Colon (tissue), 2 donors: ENCODE measurements at regions not wholly inside any gene's neighbourhood (a gene's known extent, or its start where the extent isn't known, plus 50 kb on each side); places are given as distances from the start of the nearest gene placed in this dataset.
"Not testable (repeated sequence)": the region's sequence is repeated elsewhere in the genome, so short reads cannot be mapped to it uniquely, and the experiment has no call there.

ENCODE experiments used
- FAIRE-seq: peaks from 2 replicates; lab custom pipeline; 2012; peaks lifted over from hg19 to GRCh38; lab: Jason Lieb, UNC
- donor health status: control.
- donor health status: control.

DNA sequence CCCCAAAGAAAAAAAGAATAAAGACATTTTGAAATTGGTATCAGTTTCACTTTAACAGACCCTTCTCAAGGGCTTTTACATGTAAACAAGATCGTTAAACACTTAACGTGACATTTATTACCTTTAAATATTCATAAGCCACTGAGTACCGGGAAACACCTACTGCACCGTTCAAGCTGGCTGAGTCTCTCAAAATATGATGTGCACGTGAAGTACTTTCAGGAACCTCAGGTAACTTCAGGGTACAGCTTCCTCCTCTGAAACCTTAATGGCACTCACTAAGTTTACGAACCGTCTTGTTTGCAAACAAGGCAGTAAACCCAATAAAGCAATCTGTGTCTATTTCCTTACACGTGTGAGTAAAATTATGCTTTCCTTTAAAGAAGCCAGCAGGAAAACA is 105.5 kb upstream of the TENM4 start:
- FAIRE-seq, result no peak

DNA sequence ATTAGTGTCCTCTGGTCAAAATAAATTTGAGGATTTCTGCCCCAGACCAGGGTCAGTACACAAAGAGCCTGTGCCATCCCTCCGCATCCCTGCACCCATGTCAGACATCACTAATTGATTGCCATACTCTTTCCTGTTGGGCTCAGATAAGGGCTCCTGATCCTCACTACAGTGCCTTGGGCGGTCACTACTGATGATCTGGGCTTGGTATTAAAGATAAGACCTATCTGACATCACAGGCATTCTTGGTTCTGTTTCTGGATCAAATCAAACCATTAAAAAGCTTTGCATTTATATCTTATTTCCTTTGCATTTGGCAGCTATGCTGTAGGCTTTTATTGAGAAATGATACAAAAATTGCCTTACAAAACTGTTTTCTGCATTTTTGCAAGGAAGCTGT is 103.5 kb upstream of the TENM4 start:
- FAIRE-seq, result no peak

DNA sequence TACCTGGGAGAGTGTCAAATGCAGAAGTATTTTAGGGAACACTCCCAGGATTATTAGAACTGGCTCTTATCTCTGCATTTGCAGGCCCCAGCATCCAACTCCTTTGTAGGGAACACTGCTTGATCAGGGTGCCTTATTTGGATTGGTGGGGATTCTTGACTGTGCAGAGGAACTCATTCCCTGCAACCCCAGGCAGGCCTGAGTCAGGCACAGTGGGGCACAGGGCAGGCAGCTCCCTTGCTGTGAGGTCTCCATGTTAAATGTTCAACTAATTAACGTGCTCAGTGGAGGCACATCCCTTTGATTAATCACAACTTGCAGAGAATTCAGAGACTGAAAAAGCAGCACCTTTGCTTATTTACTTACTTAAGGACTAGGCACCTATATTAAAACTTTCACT is 102.3 kb upstream of the TENM4 start:
- FAIRE-seq, result no peak

DNA sequence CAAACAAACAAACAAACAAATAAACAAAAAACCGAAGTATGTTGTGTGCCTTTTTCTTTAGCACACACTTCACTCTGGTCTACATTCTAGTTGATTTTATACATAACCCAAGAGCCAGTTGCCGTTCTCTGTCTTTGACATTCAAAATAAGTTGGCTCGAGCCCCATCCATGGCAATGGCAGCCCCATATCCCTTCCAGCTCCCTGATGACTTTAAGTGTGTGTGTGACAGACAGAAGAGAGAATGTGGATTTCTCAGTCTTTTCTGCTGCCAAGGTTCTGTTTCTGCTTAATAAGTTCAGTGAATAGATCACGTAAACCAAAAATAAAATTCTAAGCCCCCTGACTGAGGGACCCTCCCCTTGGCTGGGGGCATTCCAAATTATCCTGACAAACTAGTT is 100.6 kb upstream of the TENM4 start:
- no peak for FAIRE-seq

DNA sequence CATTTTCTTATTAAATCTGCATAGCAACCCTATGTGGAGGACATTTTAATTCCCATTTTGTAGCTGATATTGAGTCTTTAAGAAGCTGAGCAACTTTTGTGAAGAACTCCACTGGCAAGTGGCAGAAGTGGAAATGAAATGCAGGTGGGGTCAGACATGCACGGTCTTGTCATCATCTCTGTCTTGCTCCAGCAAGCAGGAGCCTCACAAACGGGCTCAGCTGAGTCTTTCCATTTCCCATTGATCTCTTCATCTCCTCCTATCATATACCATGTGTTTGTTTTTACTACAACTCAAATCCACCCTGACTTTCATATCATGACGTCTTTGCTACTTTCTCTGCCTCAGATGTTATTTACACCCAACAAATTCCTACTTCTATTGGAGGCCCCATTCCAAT is 97.9 kb upstream of the TENM4 start:
- FAIRE-seq, result no peak

DNA sequence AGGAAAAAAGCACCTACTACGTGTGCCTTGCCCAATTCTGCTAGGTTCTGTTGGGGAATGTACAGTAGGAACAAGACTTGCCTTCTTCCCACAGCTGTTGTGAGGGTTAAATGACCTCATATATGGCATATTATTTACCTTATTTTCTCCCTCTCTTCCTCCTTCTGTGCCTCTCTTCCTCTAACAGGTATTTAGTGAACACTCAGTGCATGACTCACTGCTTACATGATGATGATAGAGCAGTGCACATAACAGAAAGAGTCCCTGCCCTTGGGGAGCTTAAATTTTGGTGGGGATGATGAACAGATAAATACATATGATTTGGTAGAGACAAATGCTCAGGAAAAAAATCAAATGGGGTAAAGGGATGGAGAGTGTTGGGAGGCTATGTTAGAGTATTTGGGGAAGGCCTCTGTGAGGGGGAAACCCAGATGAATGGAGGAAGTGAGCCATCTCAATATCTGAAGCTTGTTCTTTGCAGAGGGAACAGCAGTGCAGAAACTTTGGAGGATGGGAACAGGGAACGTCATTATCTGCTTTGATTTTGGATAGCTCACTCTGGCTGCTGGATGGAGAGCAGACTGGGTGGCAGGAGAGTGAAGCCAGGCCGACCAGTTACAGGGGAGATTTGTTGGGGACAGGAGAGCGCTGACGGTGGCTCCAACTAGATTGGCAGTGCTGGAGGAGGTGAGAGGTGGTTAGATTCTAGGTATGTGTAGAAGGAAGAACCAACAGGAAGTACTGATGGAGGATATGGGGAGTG is 95.5 kb upstream of the TENM4 start:
- no peak for FAIRE-seq

DNA sequence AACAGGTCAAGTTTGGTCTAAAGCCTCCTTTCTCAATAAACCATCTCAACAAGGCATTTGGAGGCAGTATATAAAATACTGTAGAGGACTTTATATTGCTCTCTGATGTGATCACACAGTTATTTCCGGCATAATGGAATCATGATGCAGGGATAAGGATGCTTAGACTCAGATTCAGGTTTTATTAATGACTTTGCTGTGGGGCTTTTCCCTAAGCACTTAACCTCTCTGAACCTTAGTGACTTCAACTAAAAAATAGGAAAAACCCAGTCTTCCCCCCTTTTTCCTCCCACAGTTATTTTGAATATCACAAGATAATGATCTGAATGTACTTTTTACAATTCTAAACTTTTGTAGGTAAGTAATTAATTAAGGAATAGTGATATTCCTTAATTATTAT is 94.8 kb upstream of the TENM4 start:
- FAIRE-seq, result no peak

DNA sequence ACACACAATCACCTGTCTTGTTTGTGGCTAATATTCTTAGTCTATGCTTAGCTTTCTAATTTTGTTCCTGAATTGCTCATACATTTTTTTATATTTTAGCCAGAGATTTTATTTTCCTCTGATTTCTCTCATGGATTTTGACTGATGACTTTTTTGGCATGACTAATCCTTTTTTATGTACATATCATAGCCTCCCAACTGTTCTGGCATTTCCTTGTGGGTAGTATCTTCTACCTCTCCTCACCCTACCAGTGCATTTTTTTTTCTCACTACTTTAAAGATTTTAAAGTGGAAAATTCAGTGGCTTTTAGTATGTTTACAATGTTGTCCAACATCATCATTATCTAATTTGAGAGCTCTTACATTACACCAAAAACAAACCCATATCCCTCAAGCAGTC is 84.4 kb upstream of the TENM4 start:
- no peak for FAIRE-seq

DNA sequence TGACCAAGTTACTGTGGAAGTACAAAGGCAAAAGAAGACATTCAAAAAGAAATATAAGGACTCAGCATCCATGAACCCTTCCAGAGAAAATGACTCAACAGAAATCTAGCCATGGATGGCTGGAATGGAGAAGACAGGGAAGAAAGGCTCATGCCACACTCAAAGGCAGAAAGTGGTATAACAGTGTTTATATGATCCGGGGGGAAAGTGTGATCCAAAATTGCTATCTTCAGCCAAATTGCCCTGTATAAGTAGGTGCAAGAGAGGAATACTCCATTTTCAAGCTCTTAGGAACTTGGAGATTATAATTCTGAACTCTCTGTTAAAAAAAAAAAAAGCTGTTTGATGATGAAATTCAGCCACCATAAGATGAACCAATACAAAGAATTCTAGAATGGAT is 81.8 kb upstream of the TENM4 start:
- FAIRE-seq, result no peak

DNA sequence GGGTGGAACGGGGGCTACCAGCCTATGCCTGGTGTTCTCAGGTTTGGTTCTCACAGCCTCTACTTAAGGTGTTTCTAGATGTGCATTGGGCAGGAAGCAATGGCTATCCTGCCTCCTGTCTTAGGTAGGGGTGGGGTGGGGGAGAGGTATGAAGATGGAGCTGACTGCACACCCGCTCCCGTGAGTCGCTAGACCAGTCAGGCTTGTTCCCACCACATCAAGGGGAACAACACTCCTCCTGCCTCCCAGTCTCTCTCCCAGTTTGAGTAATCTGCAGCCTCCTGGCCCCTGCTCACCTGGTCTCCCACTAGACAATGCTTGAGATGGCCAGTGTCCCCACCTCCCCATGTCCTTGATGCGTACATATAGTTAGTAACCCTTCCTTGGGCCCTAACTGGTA is 79.3 kb upstream of the TENM4 start:
- no peak for FAIRE-seq

DNA sequence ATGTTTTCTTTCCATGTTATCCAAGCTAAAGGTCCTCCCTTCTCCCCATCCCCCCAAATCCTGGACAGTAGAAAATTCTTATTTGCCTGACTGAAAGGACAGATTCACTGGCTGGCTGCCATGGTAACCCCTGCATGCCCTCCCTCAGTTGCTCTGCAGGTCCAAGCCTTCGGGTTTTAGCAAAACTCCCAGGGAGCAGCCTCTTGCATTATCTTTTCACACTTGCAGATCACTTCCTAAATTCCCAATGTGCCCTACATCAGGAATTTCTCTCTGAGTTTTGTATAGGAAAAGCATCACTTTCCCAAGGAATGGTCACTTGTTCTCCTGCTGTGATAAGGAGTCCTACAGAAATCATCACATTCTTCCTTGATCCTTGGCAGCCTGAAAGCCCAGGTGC is 75.0 kb upstream of the TENM4 start:
- no peak for FAIRE-seq

DNA sequence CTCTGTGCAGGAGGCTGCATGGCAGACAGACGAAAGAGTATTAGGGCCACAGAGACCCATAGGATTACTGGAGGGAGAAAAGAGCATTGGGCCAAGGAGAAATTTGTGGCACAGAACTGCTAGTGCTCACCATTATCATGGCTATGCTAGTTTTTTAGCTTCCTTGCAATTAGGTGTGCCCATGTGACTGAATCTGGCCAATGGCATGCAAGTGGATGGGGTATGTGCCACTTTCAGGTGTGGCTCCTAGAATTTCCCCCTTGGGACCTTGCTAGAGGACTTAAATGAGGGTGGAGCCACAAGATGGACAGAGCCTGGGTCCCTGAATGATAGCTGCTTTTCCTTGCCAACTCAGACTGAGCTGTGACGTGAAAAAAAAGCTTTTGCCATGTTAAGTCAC is 73.9 kb upstream of the TENM4 start:
- FAIRE-seq, result no peak

DNA sequence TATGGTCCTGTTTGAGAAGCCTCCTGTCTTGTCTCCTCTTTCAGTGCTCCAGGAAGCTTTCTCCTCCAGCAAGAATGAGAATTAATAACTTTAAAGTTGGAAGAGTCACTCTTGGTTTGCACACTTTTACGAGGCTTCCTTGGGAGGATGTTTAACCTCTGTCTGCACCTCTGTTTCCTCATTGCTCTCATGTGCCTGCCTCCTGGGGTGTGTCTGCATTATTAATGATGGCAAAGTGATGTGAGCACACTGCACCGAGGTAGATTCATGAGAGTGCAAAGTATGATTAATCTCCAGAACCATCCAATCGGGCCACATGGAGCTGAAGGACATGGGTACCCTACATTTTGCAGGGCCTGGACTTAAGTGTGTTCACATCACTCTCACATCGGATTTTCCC is 73.5 kb upstream of the TENM4 start:
- FAIRE-seq, result no peak

DNA sequence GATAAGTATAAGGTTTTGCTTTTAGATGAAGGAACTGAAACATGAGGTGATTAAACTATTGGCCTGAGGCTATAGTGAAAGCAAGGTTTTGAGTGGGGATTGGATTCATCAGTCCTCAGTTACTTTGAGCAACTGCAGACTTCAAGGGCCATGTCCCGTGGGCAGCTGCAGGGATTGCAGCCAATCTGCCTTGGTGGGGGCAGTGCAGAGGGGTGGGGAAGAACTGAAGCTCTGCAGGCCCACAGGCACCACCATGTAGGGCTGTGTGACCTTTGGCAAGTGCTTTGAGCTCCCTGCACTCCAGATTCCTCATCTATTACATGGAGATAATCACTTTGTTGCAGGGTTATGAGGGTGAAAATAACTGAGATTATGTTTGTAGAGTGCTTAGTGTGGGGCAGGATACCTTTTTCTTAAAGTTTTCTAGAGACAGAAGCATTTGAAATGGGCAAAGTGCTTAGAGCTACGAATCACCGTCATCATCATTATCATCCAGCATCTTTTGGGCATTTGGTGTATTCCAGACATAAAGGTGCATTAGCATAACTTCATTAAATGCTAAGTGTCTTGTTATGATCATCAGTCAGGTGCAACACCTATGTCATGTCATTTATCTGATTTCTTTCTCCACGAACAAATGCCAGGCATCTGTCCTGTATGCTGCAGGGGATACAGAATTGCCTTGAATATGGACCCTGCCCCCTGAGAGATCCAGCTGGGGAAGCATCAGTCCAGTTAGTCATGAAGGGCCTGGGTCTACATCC is 72.1 kb upstream of the TENM4 start:
- no peak for FAIRE-seq

DNA sequence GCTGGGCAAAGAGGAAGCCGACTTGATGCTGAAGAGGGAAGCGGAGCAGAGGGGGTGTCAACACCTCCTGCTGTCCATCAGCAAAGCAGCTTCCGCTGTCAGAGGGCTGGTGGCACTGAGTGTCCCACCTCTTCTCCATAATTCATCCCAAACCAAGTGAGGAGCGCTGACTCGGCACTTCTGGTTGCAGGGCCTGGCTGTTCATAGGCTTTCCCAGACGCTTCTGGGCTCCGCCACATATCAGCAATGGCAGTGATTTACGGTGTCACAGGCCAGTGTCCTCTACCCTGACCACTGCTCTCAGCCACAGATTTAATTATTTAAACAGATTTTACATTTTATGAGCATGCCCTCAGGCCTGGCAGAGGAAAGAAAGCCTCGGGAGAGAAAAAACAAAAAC is 70.1 kb upstream of the TENM4 start:
- FAIRE-seq, result no peak

DNA sequence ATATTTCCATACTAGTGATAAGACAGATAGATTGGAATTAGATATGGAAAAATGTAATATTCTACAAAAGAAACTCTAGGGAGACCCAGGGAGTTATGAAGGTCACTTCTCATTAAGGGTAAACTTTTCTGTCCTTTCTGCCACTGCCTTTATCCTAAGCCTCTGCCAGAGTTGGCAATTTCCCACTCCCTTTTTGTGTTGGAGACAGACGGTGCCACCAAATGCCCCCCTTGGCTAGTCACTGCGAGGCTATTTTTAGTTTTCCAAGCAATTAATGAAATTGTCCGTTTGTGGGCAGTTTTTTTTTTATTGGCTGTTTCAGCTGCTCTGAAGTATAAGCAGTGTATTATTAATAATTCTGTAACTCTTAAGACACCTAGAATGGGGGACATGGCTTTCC is 67.6 kb upstream of the TENM4 start:
- no peak for FAIRE-seq

DNA sequence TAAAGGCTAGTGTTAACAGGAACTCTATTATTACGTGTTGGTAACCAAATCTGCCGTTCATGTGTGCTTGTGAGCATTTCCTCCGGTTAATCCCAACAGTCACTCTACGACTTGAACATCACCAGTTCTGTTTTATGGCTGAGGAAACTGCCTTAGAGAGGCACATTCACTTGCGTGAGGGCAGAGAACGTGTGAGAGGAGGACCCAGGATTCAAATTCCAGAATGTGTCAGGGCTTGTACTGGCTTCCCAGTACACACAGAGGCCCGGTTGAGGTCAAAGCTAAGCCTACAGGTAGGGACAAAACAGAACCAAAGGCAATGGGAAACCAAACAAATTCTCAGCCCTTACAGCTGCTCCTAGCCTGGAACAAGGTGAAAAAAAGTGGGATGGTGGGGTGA is 66.9 kb upstream of the TENM4 start:
- no peak for FAIRE-seq

DNA sequence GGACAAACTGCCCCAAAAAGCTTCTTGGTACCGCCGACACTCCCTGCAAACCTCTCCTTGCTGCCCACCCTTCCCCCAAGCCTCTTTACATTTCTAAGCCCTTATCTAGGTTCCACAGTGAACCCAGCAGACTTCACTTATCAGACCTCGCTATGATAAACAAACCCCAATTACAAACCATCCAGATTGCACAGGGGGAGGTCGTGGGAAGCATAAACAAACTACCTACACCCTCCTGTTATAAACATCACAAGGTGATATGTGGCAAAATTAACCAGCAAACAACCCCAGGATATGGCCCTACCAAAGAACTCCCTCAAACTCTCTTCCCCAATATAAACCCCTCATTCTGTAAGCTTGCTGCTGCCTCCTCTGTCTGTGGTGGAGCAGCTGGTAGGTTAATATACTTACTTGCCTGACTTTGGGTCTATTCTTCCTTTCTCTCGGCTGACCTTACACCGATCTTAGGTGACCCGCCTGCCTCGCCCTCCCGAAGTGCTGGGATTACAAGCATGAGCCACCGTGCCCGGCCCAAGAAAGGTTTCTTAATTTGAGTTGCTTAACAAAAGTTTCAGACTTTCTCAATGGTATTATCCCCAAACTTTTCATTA is 66.0 kb upstream of the TENM4 start:
- FAIRE-seq, result no peak

DNA sequence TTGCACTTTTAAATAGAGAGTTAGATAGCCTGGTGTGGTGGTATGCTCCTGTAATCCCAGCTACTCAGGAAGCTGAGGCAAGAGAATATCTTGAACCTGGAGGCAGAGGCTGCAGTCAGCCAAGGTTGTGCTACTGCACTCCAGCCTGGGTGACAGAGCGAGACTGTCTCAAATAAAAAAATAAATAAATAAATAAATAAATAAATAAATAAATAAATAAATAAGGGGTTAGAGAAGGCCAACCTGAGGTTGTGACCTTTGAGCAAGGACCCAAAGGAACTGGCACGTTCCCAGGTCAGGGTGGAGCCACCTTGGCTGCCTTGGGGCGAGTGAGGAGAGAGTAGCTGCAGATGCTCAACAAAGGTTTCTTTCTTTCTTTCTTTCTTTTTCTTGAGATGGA is 65.3 kb upstream of the TENM4 start:
- FAIRE-seq, result no peak

DNA sequence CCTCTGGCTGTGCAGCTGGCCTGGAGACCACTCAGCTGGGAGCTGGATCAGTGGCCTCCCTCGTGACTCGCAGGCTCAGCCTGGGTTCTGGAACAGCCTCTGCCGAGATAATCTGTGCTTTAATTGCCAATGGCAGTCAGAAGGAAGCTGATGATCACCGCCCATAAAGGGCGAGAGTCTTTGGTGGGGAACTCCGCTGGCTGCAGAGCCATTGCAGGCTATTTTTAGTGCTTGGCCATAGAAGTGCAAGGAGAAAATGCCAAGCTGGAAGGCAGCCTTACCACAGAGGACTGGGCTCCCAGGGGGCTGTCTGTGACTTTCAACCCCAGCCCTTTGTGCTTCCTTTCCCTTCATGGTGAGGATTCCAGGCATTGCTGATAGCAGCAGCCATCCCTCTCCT is 62.2 kb upstream of the TENM4 start:
- FAIRE-seq, result no peak

DNA sequence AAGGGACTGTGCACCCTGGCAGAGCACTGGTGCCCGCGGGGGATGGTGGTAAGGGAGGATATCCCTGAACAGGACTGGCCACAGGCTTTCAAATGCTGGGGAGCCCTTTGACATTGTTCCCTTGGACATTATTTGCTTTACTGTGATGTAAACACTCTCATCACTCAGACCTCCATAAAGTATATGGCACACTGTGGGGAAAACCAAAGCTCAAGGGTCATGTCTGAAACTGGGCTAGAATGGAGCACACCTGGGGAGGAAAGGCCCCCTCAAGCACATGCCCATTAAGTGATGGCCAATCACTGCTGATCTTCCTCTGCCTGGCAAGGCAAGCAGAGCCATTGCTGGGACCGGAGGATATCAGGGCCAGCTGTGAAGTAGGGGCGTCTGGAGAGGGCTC is 60.9 kb upstream of the TENM4 start:
- no peak for FAIRE-seq

DNA sequence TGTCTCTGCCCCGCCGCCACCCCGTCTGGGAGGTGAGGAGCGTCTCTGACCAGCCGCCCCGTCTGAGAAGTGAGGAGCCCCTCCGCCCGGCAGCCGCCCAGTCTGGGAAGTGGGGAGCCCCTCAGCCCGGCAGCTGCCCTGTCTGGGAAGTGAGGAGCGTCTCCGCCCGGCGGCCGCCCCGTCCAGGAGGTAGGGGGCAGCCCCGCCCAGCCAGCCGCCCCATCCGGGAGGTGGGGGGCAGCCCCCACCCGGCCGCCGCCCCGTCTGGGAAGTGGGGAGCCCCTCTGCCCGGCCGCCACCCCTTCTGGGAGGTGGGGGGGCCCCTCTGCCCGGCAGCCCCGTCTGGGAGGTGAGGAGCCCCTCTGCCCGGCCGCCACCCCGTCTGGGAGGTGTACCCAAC is 59.1 kb upstream of the TENM4 start:
- not testable (repeated sequence) for FAIRE-seq

DNA sequence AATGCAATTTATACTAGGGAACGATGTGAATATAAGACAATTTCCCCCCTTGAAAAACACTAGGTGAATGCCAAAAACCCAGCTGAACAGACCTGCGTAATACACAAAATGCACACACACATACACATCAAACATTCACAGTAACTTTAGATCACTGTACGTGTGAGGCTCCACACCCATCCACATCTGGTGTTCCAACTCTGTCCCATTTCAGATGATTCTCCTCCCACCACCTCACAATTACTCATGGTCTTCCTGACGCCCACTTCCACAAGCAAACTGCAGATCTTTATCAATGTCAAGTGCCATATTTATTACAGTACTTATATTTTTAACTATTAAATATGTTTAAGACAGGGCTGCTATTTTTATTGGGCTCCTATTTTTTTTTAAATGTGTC is 57.8 kb upstream of the TENM4 start:
- no peak for FAIRE-seq
